Prostate gland (tissue), 2 donors: ENCODE measurements at regions not wholly inside any gene's neighbourhood (a gene's known extent, or its start where the extent isn't known, plus 50 kb on each side); places are given as distances from the start of the nearest gene placed in this dataset.

Experiments used
- POLR2A ChIP-seq: fragments of 450-650 bp; IDR thresholded peaks from one replicate; pipeline ENCODE4 v1.6.1; 2016; ENCODE audit warnings: antibody characterized with exemption, mild to moderate bottlenecking
- POLR2AphosphoS5 ChIP-seq: sonication (generic); formaldehyde crosslinking; IDR thresholded peaks from one replicate; pipeline ENCODE4 v1.6.1; 2017; ENCODE audit warnings: antibody characterized with exemption
- TF ChIP-seq, protein P1 (sequence below), 4 experiments: fragments of 200-600 bp in 2 of 4; fragments of 450-650 bp in 2 of 4; sonication (generic) in 2 of 4; IDR thresholded peaks; 1 replicate in 3 of 4; 2 replicates in 1 of 4; pipeline ENCODE4 v1.5.1; 2016 to 2019; ENCODE audit warnings: antibody characterized with exemption in 4 of 4, mild to moderate bottlenecking in 2 of 4, moderate library complexity in 2 of 4

- TF ChIP-seq, protein P1, sequence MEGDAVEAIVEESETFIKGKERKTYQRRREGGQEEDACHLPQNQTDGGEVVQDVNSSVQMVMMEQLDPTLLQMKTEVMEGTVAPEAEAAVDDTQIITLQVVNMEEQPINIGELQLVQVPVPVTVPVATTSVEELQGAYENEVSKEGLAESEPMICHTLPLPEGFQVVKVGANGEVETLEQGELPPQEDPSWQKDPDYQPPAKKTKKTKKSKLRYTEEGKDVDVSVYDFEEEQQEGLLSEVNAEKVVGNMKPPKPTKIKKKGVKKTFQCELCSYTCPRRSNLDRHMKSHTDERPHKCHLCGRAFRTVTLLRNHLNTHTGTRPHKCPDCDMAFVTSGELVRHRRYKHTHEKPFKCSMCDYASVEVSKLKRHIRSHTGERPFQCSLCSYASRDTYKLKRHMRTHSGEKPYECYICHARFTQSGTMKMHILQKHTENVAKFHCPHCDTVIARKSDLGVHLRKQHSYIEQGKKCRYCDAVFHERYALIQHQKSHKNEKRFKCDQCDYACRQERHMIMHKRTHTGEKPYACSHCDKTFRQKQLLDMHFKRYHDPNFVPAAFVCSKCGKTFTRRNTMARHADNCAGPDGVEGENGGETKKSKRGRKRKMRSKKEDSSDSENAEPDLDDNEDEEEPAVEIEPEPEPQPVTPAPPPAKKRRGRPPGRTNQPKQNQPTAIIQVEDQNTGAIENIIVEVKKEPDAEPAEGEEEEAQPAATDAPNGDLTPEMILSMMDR (IDR thresholded peaks at IDR 0.05) = no peak
- TF ChIP-seq POLR2A (no peak), POLR2AphosphoS5 (no peak)
Observed at GRCh38 chrX:960821-961220, 251.6 kb downstream of the CRLF2 start.
